PC-9 (cell line): ENCODE measurements at regions not wholly inside any gene's neighbourhood (a gene's known extent, or its start where the extent isn't known, plus 50 kb on each side); places are given as distances from the start of the nearest gene placed in this dataset.

Source experiments
- BruUV-seq: library from RNA; stranded (reverse); fragments of 400-500 nt; replicated peaks from 2 replicates; lab custom pipeline; 2021; lab: Mats Ljungman, UMichigan
- CTCF ChIA-PET: fragments of 300-600 bp; sonication (Branson Sonifier 250); formaldehyde crosslinking; loops from one replicate; lab custom pipeline; 2022; ENCODE audit warnings: antibody characterized with exemption; lab: Charles Lee
- POLR2A ChIA-PET: fragments of 300-600 bp; sonication (Branson Sonifier 250); formaldehyde crosslinking; loops from one replicate; lab custom pipeline; 2022; ENCODE audit warnings: antibody characterized with exemption; ENCODE audit not compliant: unreplicated experiment; lab: Charles Lee
- DNase-seq, 2 experiments: peaks; one replicate each; pipeline versions ENCODE4 v3.0.0 to v3.0.0-alpha.2; 2015 to 2022; ENCODE audit warnings: mixed read lengths in 1 of 2
- H2AFZ ChIP-seq: fragments of 200-600 bp; sonication (generic); 2 replicates; pipeline ENCODE4 v1.8.1; 2017; ENCODE audit warnings: antibody characterized with exemption
- H3F3A ChIP-seq: fragments of 200-600 bp; sonication (generic); 2 replicates; pipeline ENCODE4 v1.8.1; 2017; ENCODE audit warnings: antibody characterized with exemption, mild to moderate bottlenecking, low read depth; ENCODE audit not compliant: insufficient read depth
- H3K27ac ChIP-seq: fragments of 200-600 bp; sonication (generic); 2 replicates; pipeline ENCODE4 v1.6.1; 2016; ENCODE audit warnings: mixed run types
- H3K27me3 ChIP-seq: fragments of 200-600 bp; sonication (generic); 2 replicates; pipeline ENCODE4 v1.6.1; 2016; ENCODE audit warnings: low read depth, mixed run types; ENCODE audit not compliant: insufficient read depth
- H3K36me3 ChIP-seq: fragments of 200-600 bp; sonication (generic); 2 replicates; pipeline ENCODE4 v1.6.1; 2016; ENCODE audit warnings: low read depth, mixed run types
- H3K4me1 ChIP-seq: fragments of 200-600 bp; sonication (generic); replicated peaks from 2 replicates; pipeline ENCODE4 v1.6.1; 2016; ENCODE audit warnings: mixed run types; ENCODE audit not compliant: insufficient read depth
- H3K4me2 ChIP-seq: fragments of 200-600 bp; sonication (generic); 2 replicates; pipeline ENCODE4 v1.6.1; 2017; ENCODE audit warnings: mixed run types
- H3K4me3 ChIP-seq: fragments of 200-600 bp; sonication (generic); 2 replicates; pipeline ENCODE4 v1.6.1; 2016; ENCODE audit warnings: mixed run types
- H3K79me2 ChIP-seq: fragments of 200-600 bp; sonication (generic); 2 replicates; pipeline ENCODE4 v1.6.1; 2017; ENCODE audit warnings: low read depth, mixed run types
- H3K9me2 ChIP-seq: fragments of 200-600 bp; sonication (generic); 2 replicates; pipeline ENCODE4 v1.8.1; 2017; ENCODE audit warnings: mild to moderate bottlenecking; ENCODE audit not compliant: insufficient read depth
- H3K9me3 ChIP-seq: fragments of 200-600 bp; sonication (generic); 2 replicates; pipeline ENCODE4 v1.8.1; 2016; ENCODE audit warnings: low read depth; ENCODE audit not compliant: insufficient read depth
- H4K20me1 ChIP-seq: fragments of 200-600 bp; sonication (generic); 2 replicates; pipeline ENCODE4 v1.8.1; 2017; ENCODE audit not compliant: insufficient read depth
- CTCF ChIP-seq: fragments of 200-600 bp; sonication (generic); conservative IDR thresholded peaks from 2 replicates; pipeline ENCODE4 v1.6.1; 2017; ENCODE audit warnings: mixed run types, antibody characterized with exemption, mild to moderate bottlenecking, moderate library complexity
- EZH2 ChIP-seq: fragments of 200-600 bp; sonication (generic); IDR thresholded peaks from 2 replicates; pipeline ENCODE4 v1.8.0; 2017; ENCODE audit warnings: antibody characterized with exemption, low read depth
- intact Hi-C: fragments of 100-400 bp; cut with micrococcal nuclease; formaldehyde crosslinking; loops from one replicate; pipeline ENCODE4 v1.10.0; 2022; ENCODE audit not compliant: unreplicated experiment

GRCh38 chr1:29646161-29646775 lies 409.9 kb downstream of the PTPRU start:
- no peaks in the 10 kb centered on the region for H3K9me2 ChIP-seq
- H3K27me3 ChIP-seq, result no peaks in the 10 kb centered on the region
- H3K36me3 ChIP-seq, result no peaks in the 10 kb centered on the region
- no peaks in the 10 kb centered on the region for H3F3A ChIP-seq
- CTCF ChIA-PET, result no interaction called here
- H3K27ac ChIP-seq, result no peak overlapping the region
- no peak overlapping the region for H2AFZ ChIP-seq
- no peak for TF ChIP-seq CTCF
- H3K79me2 ChIP-seq, result no peaks in the 10 kb centered on the region
- H3K4me1 ChIP-seq, result 0 out of 2 replicates have a peak, but pooled peaks cover under 1% of the 10 kb centered on the region
- no peaks in the 10 kb centered on the region for H3K9me3 ChIP-seq
- intact Hi-C loops, result no loop called here
- BruUV-seq, result no TSS peak
- no peak overlapping the region for H3K4me2 ChIP-seq
- H3K4me3 ChIP-seq, result no peak overlapping the region
- H4K20me1 ChIP-seq, result no peaks in the 10 kb centered on the region
- POLR2A ChIA-PET, result no interaction called here
- no peak for DNase-seq

- H3K9me3 ChIP-seq, result no peaks in the 10 kb centered on the region
- H3K9me2 ChIP-seq, result no peaks in the 10 kb centered on the region
- no peaks in the 10 kb centered on the region for H3K36me3 ChIP-seq
- no peak overlapping the region for H3K4me3 ChIP-seq
- no peaks in the 10 kb centered on the region for H3K27me3 ChIP-seq
- intact Hi-C loops, result no loop called here
- H3K4me1 ChIP-seq, result peaks cover 8% of the 10 kb centered on the region
- no peak for DNase-seq
- H3K79me2 ChIP-seq, result no peaks in the 10 kb centered on the region
- ChIA-PET CTCF (no interaction called here), POLR2A (no interaction called here)
- H4K20me1 ChIP-seq, result no peaks in the 10 kb centered on the region
- BruUV-seq, result no TSS peak
- no peaks in the 10 kb centered on the region for H3F3A ChIP-seq
- no peak overlapping the region for H2AFZ ChIP-seq
- no peak overlapping the region for H3K4me2 ChIP-seq
- no peak for TF ChIP-seq EZH2
- no peak for TF ChIP-seq CTCF
- H3K27ac ChIP-seq, result no peak overlapping the region
Observed at GRCh38 chr1:29645586-29645985, 409.3 kb downstream of the PTPRU start.

GRCh38 chr1:29644812-29645211 lies 408.5 kb downstream of the PTPRU start:
- peaks cover 14% of the 10 kb centered on the region for H3K4me1 ChIP-seq
- no peak overlapping the region for H3K27ac ChIP-seq
- H3K9me3 ChIP-seq, result no peaks in the 10 kb centered on the region
- no peaks in the 10 kb centered on the region for H3K27me3 ChIP-seq
- no peaks in the 10 kb centered on the region for H3K36me3 ChIP-seq
- H3K4me3 ChIP-seq, result no peak overlapping the region
- H3F3A ChIP-seq, result 0 out of 2 replicates have a peak, but pooled peaks cover 1% of the 10 kb centered on the region
- no peak overlapping the region for H3K4me2 ChIP-seq
- H3K9me2 ChIP-seq, result no peaks in the 10 kb centered on the region
- POLR2A ChIA-PET, result no interaction called here
- H2AFZ ChIP-seq, result no peak overlapping the region
- H4K20me1 ChIP-seq, result no peaks in the 10 kb centered on the region
- no TSS peak for BruUV-seq
- intact Hi-C loops, result loop anchor here (5.0 kb wide), 1 partner anchor 93 kb away; no protein-coding TSS in a partner anchor
- no peaks in the 10 kb centered on the region for H3K79me2 ChIP-seq
- TF ChIP-seq CTCF (no peak), EZH2 (no peak)
- DNase-seq, result no peak
- CTCF ChIA-PET, result no interaction called here
